GM23248 (cell line): ENCODE measurements at regions not wholly inside any gene's neighbourhood (a gene's known extent, or its start where the extent isn't known, plus 50 kb on each side); places are given as distances from the start of the nearest gene placed in this dataset.

Experiments
- EZH2 ChIP-seq: fragments of 200-600 bp; sonication (generic); IDR thresholded peaks from 2 replicates; pipeline ENCODE4 v1.6.1; 2018; ENCODE audit warnings: antibody characterized with exemption, mild to moderate bottlenecking; ENCODE audit not compliant: insufficient read depth, poor library complexity, severe bottlenecking
- EZH2phosphoT487 ChIP-seq: fragments of 200-600 bp; sonication (generic); IDR thresholded peaks from 2 replicates; pipeline ENCODE4 v1.6.1; 2018; ENCODE audit warnings: antibody characterized with exemption, moderate library complexity, mild to moderate bottlenecking, low read depth; ENCODE audit not compliant: insufficient read depth

- TF ChIP-seq EZH2phosphoT487, result no peak
- TF ChIP-seq EZH2, result no peak
These were observed 221.6 kb upstream of the SLC30A5 start for GRCh38 chr5:68872088-68872839.
